ENCODE measurements at regions not wholly inside any gene's neighbourhood (a gene's known extent, or its start where the extent isn't known, plus 50 kb on each side); places are given as distances from the start of the nearest gene placed in this dataset.

GRCh38 chr4:128355305-128355704 is 67.7 kb upstream of the PGRMC2 start:
- DNase-seq (ENCODE audit: low spot score) = no peak

- DNase-seq (ENCODE audit: low spot score) = no peak
Measured at GRCh38 chr4:128354205-128354821, 66.7 kb upstream of the PGRMC2 start.

GRCh38 chr4:128353791-128354190 is 66.2 kb upstream of the PGRMC2 start:
- DNase-seq (ENCODE audit: low spot score) = no peak

GRCh38 chr4:128351502-128351901 is 63.9 kb upstream of the PGRMC2 start:
- no peak for DNase-seq (ENCODE audit: low spot score)

GRCh38 chr4:128350449-128351045 is 62.9 kb upstream of the PGRMC2 start:
- no peak for DNase-seq (ENCODE audit: low spot score)

GRCh38 chr4:128349921-128350320 is 62.3 kb upstream of the PGRMC2 start:
- no peak for DNase-seq (ENCODE audit: low spot score)

- no peak for DNase-seq (ENCODE audit: low spot score)
Measured at GRCh38 chr4:128347930-128348660, 60.5 kb upstream of the PGRMC2 start.

- no peak for DNase-seq (ENCODE audit: low spot score)
Measured at GRCh38 chr4:128347175-128347868, 59.7 kb upstream of the PGRMC2 start.

GRCh38 chr4:128346054-128346716 is 58.6 kb upstream of the PGRMC2 start:
- no peak for DNase-seq (ENCODE audit: low spot score)

GRCh38 chr4:128345650-128346049 is 58.0 kb upstream of the PGRMC2 start:
- no peak for DNase-seq (ENCODE audit: low spot score)

GRCh38 chr4:128342762-128343161 is 55.1 kb upstream of the PGRMC2 start:
- DNase-seq (ENCODE audit: low spot score) = no peak

- no peak for DNase-seq (ENCODE audit: low spot score)
Measured at GRCh38 chr4:128341634-128342033, 54.0 kb upstream of the PGRMC2 start.

GRCh38 chr4:128338634-128339355 is 51.2 kb upstream of the PGRMC2 start:
- DNase-seq (ENCODE audit: low spot score) = no peak

GRCh38 chr4:128337863-128338262 is 50.2 kb upstream of the PGRMC2 start:
- DNase-seq (ENCODE audit: low spot score) = no peak
